ENCODE measurements at regions not wholly inside any gene's neighbourhood (a gene's known extent, or its start where the extent isn't known, plus 50 kb on each side); places are given as distances from the start of the nearest gene placed in this dataset.

DNA sequence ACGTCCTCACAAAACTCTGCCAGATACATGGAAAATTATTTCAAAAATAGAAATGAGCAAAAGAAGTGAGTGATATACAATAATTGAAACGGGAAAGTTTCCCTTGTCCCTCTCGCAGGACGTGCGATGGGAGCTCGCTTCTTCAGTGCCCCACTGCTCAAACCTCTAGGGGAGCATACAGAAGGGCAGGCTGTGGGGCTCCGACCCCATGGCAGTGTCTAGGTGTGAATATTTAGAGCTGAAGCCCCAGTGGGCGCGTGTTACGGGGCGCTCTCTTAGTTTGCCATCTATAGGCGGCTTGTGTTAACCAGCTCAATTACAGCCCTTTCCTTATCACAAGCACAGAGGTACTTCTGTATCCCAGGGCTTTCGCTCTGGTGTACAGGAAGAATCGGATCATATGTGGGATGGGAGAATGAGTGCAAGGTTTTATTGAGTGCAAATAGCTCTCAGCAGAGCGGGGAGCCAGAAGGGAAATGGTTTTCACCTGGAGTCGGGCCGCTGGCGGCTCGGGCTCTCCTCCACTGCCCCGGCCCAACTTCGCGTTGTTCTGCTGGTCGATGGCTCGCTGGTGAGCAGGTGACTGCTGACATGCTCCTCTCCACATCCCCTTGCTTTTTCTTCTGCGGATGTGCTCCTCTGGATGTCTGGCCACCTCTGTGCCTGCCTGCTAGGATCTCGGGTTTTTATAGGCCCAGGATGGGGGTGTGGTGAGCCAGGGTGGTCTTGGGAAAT is 334.0 kb upstream of the PTPRD start:
- TF ChIP-seq, protein P1, sequence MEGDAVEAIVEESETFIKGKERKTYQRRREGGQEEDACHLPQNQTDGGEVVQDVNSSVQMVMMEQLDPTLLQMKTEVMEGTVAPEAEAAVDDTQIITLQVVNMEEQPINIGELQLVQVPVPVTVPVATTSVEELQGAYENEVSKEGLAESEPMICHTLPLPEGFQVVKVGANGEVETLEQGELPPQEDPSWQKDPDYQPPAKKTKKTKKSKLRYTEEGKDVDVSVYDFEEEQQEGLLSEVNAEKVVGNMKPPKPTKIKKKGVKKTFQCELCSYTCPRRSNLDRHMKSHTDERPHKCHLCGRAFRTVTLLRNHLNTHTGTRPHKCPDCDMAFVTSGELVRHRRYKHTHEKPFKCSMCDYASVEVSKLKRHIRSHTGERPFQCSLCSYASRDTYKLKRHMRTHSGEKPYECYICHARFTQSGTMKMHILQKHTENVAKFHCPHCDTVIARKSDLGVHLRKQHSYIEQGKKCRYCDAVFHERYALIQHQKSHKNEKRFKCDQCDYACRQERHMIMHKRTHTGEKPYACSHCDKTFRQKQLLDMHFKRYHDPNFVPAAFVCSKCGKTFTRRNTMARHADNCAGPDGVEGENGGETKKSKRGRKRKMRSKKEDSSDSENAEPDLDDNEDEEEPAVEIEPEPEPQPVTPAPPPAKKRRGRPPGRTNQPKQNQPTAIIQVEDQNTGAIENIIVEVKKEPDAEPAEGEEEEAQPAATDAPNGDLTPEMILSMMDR (IDR thresholded peaks at IDR 0.05), result no peak
- TF ChIP-seq POLR2A (IDR thresholded peaks at IDR 0.05), result no peak
